Naive thymus-derived CD4-positive, alpha-beta T cell (primary cell): ENCODE measurements at regions not wholly inside any gene's neighbourhood (a gene's known extent, or its start where the extent isn't known, plus 50 kb on each side); places are given as distances from the start of the nearest gene placed in this dataset.
"Not testable (repeated sequence)": the region's sequence is repeated elsewhere in the genome, so short reads cannot be mapped to it uniquely, and the experiment has no call there.

Experiments
- ATAC-seq: fragments of 150-1000 bp; cut with Tn5 transposase; 2 replicates; pipeline ENCODE4 v1.10.0; 2021; ENCODE audit warnings: mild to moderate bottlenecking, moderate library complexity
- CTCF ChIA-PET: fragments of 350-600 bp; sonication (Branson Sonifier 250); formaldehyde crosslinking; loops from one replicate; lab custom pipeline; 2021; ENCODE audit warnings: antibody characterized with exemption; lab: Charles Lee
- POLR2A ChIA-PET: fragments of 350-600 bp; sonication (Branson Sonifier 250); formaldehyde crosslinking; loops from one replicate; lab custom pipeline; 2021; ENCODE audit warnings: antibody characterized with exemption, inconsistent platforms; lab: Charles Lee
- DNase-seq, 9 donors: peaks; one replicate each; pipeline versions ENCODE4 v3.0.0 to v3.0.0-alpha.2; 2020 to 2022; ENCODE audit warnings: mixed read lengths in 1 of 9
- H3K27ac ChIP-seq: one replicate; pipeline ENCODE4 v1.7.0; 2013; ENCODE audit warnings: mild to moderate bottlenecking, low read depth, low read length, moderate library complexity
- H3K27me3 ChIP-seq, 2 donors: one replicate each; pipeline ENCODE4 v1.7.0; 2013; ENCODE audit warnings: low read length in 2 of 2, mild to moderate bottlenecking in 2 of 2, moderate library complexity in 2 of 2; ENCODE audit not compliant: control insufficient read depth in 2 of 2, insufficient read depth in 2 of 2
- H3K36me3 ChIP-seq, 3 experiments: 1 replicate in 2 of 3; 2 replicates in 1 of 3; pipeline ENCODE4 v1.7.0; 2013; ENCODE audit warnings: low read length in 3 of 3, mild to moderate bottlenecking in 3 of 3, moderate library complexity in 1 of 3; ENCODE audit not compliant: insufficient read depth in 3 of 3, control insufficient read depth in 2 of 3
- H3K4me1 ChIP-seq, 2 donors: one replicate each; pipeline ENCODE4 v1.7.0; 2013; ENCODE audit warnings: low read length in 2 of 2, mild to moderate bottlenecking in 2 of 2, moderate library complexity in 1 of 2; ENCODE audit not compliant: control insufficient read depth in 2 of 2, insufficient read depth in 2 of 2
- H3K4me3 ChIP-seq: 2 replicates; pipeline ENCODE4 v1.7.0; 2013; ENCODE audit warnings: mild to moderate bottlenecking, low read length
- H3K9me3 ChIP-seq, 3 experiments: 1 replicate in 2 of 3; 2 replicates in 1 of 3; pipeline ENCODE4 v1.7.0; 2013; ENCODE audit warnings: low read length in 3 of 3; ENCODE audit not compliant: control insufficient read depth in 2 of 3
- H3K27ac Mint-ChIP-seq, 9 donors: one replicate each; pipeline ENCODE4 v1.8.0; 2020 to 2022; ENCODE audit warnings: mixed read lengths in 9 of 9, mild to moderate bottlenecking in 8 of 9, moderate library complexity in 5 of 9, inconsistent platforms in 2 of 9
- H3K27me3 Mint-ChIP-seq, 5 donors: one replicate each; pipeline ENCODE4 v1.8.0; 2021 to 2022; ENCODE audit warnings: mixed read lengths in 5 of 5, mild to moderate bottlenecking in 1 of 5
- H3K36me3 Mint-ChIP-seq, 5 donors: one replicate each; pipeline ENCODE4 v1.8.0; 2020 to 2022; ENCODE audit warnings: mixed read lengths in 5 of 5, mild to moderate bottlenecking in 3 of 5, inconsistent platforms in 1 of 5
- H3K4me1 Mint-ChIP-seq, 7 donors: one replicate each; pipeline ENCODE4 v1.8.0; 2020 to 2022; ENCODE audit warnings: mixed read lengths in 7 of 7, mild to moderate bottlenecking in 3 of 7, inconsistent platforms in 1 of 7
- H3K4me3 Mint-ChIP-seq, 10 donors: one replicate each; pipeline ENCODE4 v1.8.0; 2020 to 2022; ENCODE audit warnings: mild to moderate bottlenecking in 10 of 10, mixed read lengths in 10 of 10, moderate library complexity in 6 of 10, inconsistent platforms in 2 of 10
- H3K9me3 Mint-ChIP-seq, 11 donors: one replicate each; pipeline ENCODE4 v1.8.0; 2020 to 2022; ENCODE audit warnings: mixed read lengths in 11 of 11, mild to moderate bottlenecking in 4 of 11, inconsistent platforms in 1 of 11, moderate library complexity in 1 of 11
- intact Hi-C, 2 donors: fragments of 100-400 bp; cut with micrococcal nuclease; formaldehyde crosslinking; loops; one replicate each; pipeline ENCODE4 v1.15.1; 2023

- H3K4me1 Mint-ChIP-seq, result no peaks in the 10 kb centered on the region
- ATAC-seq, result no peak
- POLR2A ChIA-PET, result no interaction called here
- Histone ChIP-seq H3K4me1 (no peaks in the 10 kb centered on the region), H3K27me3 (no peaks in the 10 kb centered on the region), H3K36me3 (no peaks in the 10 kb centered on the region), H3K4me3 (no peak overlapping the region), H3K9me3 (no peaks in the 10 kb centered on the region), H3K27ac (no peak overlapping the region)
- CTCF ChIA-PET, result no interaction called here
- peaks cover 0 to 9% (median 0%) of the 10 kb centered on the region in 5 donors for H3K27me3 Mint-ChIP-seq
- no peak overlapping the region for H3K27ac Mint-ChIP-seq
- H3K36me3 Mint-ChIP-seq, result no peaks in the 10 kb centered on the region
- DNase-seq, result no peak
- H3K4me3 Mint-ChIP-seq, result no peak overlapping the region
- H3K9me3 Mint-ChIP-seq, result peaks cover 0 to 20% (median 5%) of the 10 kb centered on the region in 11 donors
- intact Hi-C loops, result no loop called here
These were observed 121.7 kb downstream of the PHETA1 start for GRCh38 chr12:111247083-111247783.

- intact Hi-C loops, result no loop called here
- Histone ChIP-seq H3K4me1 (no peaks in the 10 kb centered on the region), H3K36me3 (no peaks in the 10 kb centered on the region), H3K27me3 (no peaks in the 10 kb centered on the region), H3K27ac (no peak overlapping the region), H3K4me3 (no peak overlapping the region), H3K9me3 (no peaks in the 10 kb centered on the region)
- DNase-seq (no peak), ATAC-seq (no peak)
- peaks cover 0 to 9% (median 0%) of the 10 kb centered on the region in 5 donors for H3K27me3 Mint-ChIP-seq
- H3K27ac Mint-ChIP-seq, result no peak overlapping the region
- POLR2A ChIA-PET, result no interaction called here
- CTCF ChIA-PET, result interaction anchor here (0.9 kb wide), 1 partner anchor 298 kb away, joined by 3 read pairs; no protein-coding TSS in a partner anchor
- peaks cover 0 to 23% (median 5%) of the 10 kb centered on the region in 11 donors for H3K9me3 Mint-ChIP-seq
- no peaks in the 10 kb centered on the region for H3K36me3 Mint-ChIP-seq
- H3K4me1 Mint-ChIP-seq, result no peaks in the 10 kb centered on the region
- no peak overlapping the region for H3K4me3 Mint-ChIP-seq
These were observed 122.4 kb downstream of the PHETA1 start for GRCh38 chr12:111246477-111247011.

- Mint-ChIP-seq H3K27me3 (peaks cover 0 to 9% (median 0%) of the 10 kb centered on the region in 5 donors), H3K27ac (no peak overlapping the region), H3K9me3 (peaks cover 0 to 23% (median 5%) of the 10 kb centered on the region in 11 donors), H3K4me3 (no peak overlapping the region), H3K4me1 (no peaks in the 10 kb centered on the region), H3K36me3 (no peaks in the 10 kb centered on the region)
- H3K27me3 ChIP-seq, result no peaks in the 10 kb centered on the region
- no peak overlapping the region for H3K4me3 ChIP-seq
- CTCF ChIA-PET, result interaction anchor here (0.9 kb wide), 1 partner anchor 298 kb away, joined by 3 read pairs; no protein-coding TSS in a partner anchor
- intact Hi-C loops, result no loop called here
- no peak for DNase-seq
- POLR2A ChIA-PET, result no interaction called here
- H3K36me3 ChIP-seq, result no peaks in the 10 kb centered on the region
- no peak for ATAC-seq
- H3K9me3 ChIP-seq, result no peaks in the 10 kb centered on the region
- H3K4me1 ChIP-seq, result no peaks in the 10 kb centered on the region
- no peak overlapping the region for H3K27ac ChIP-seq
These were observed 123.0 kb downstream of the PHETA1 start for GRCh38 chr12:111245701-111246476.

- no peak for ATAC-seq
- Mint-ChIP-seq H3K27ac (no peak overlapping the region), H3K36me3 (no peaks in the 10 kb centered on the region), H3K9me3 (peaks cover 0 to 23% (median 5%) of the 10 kb centered on the region in 11 donors), H3K4me3 (no peak overlapping the region), H3K4me1 (no peaks in the 10 kb centered on the region), H3K27me3 (peaks cover 0 to 10% (median 0%) of the 10 kb centered on the region in 5 donors)
- intact Hi-C loops, result no loop called here
- Histone ChIP-seq H3K4me3 (no peak overlapping the region), H3K27me3 (no peaks in the 10 kb centered on the region), H3K36me3 (no peaks in the 10 kb centered on the region), H3K27ac (no peak overlapping the region), H3K4me1 (no peaks in the 10 kb centered on the region), H3K9me3 (no peaks in the 10 kb centered on the region)
- no peak for DNase-seq
- ChIA-PET CTCF (no interaction called here), POLR2A (no interaction called here)
These were observed 124.2 kb downstream of the PHETA1 start for GRCh38 chr12:111244673-111245072.

- Mint-ChIP-seq H3K27me3 (peaks cover 0 to 16% (median 0%) of the 10 kb centered on the region in 5 donors), H3K9me3 (peaks cover 0 to 23% (median 6%) of the 10 kb centered on the region in 11 donors)
- H3K4me1 Mint-ChIP-seq, H3K36me3 ChIP-seq, H3K27ac Mint-ChIP-seq, CTCF ChIA-PET, H3K27me3 ChIP-seq, POLR2A ChIA-PET, H3K27ac ChIP-seq, DNase-seq, H3K4me3 ChIP-seq, H3K4me3 Mint-ChIP-seq, H3K4me1 ChIP-seq, intact Hi-C loops, H3K9me3 ChIP-seq, H3K36me3 Mint-ChIP-seq, ATAC-seq: not testable (repeated sequence)
These were observed 126.1 kb downstream of the PHETA1 start for GRCh38 chr12:111242817-111243216.

GRCh38 chr12:111242184-111242583 lies 126.7 kb downstream of the PHETA1 start:
- Histone ChIP-seq H3K27ac (no peak overlapping the region), H3K4me3 (no peak overlapping the region), H3K27me3 (no peaks in the 10 kb centered on the region), H3K9me3 (no peaks in the 10 kb centered on the region), H3K4me1 (no peaks in the 10 kb centered on the region), H3K36me3 (no peaks in the 10 kb centered on the region)
- peaks cover 0 to 17% (median 0%) of the 10 kb centered on the region in 5 donors for H3K27me3 Mint-ChIP-seq
- no peak overlapping the region for H3K4me3 Mint-ChIP-seq
- ATAC-seq (no peak), DNase-seq (no peak)
- H3K27ac Mint-ChIP-seq, result no peak overlapping the region
- peaks cover 0 to 23% (median 6%) of the 10 kb centered on the region in 11 donors for H3K9me3 Mint-ChIP-seq
- ChIA-PET POLR2A (no interaction called here), CTCF (no interaction called here)
- intact Hi-C loops, result no loop called here
- no peaks in the 10 kb centered on the region for H3K4me1 Mint-ChIP-seq
- H3K36me3 Mint-ChIP-seq, result no peaks in the 10 kb centered on the region
